ENCODE measurements at regions not wholly inside any gene's neighbourhood (a gene's known extent, or its start where the extent isn't known, plus 50 kb on each side); places are given as distances from the start of the nearest gene placed in this dataset.

GRCh38 chr6:143607974-143608373 lies 69.8 kb upstream of the PHACTR2 start:
- CTCF ChIA-PET: no interaction called here
- intact Hi-C loops (cut with micrococcal nuclease; ENCODE audit: unreplicated experiment): no loop called here
- no peaks in the 10 kb centered on the region for H3K9me3 Mint-ChIP-seq (ENCODE audit: low read depth, unreplicated experiment)
- TF ChIP-seq CTCF (IDR thresholded peaks at IDR 0.05; ENCODE audit: unreplicated experiment): no peak
- H3K4me1 Mint-ChIP-seq (ENCODE audit: low read depth, unreplicated experiment): no peaks in the 10 kb centered on the region
- no TSS peak for BruUV-seq (replicated peaks)
- H3K27me3 Mint-ChIP-seq (ENCODE audit: unreplicated experiment): no peaks in the 10 kb centered on the region
- no peaks in the 10 kb centered on the region for H3K36me3 Mint-ChIP-seq (ENCODE audit: insufficient read depth, unreplicated experiment)
- H3K27ac Mint-ChIP-seq (ENCODE audit: unreplicated experiment): no peak overlapping the region
- no peak for DNase-seq
- no peak overlapping the region for H3K4me3 Mint-ChIP-seq (ENCODE audit: low read depth, unreplicated experiment)

- DNase-seq: no peak
- no peak for TF ChIP-seq CTCF (IDR thresholded peaks at IDR 0.05; ENCODE audit: unreplicated experiment)
- Mint-ChIP-seq H3K27ac (ENCODE audit: unreplicated experiment) (no peak overlapping the region), H3K4me3 (ENCODE audit: low read depth, unreplicated experiment) (no peak overlapping the region), H3K36me3 (ENCODE audit: insufficient read depth, unreplicated experiment) (no peaks in the 10 kb centered on the region), H3K9me3 (ENCODE audit: low read depth, unreplicated experiment) (no peaks in the 10 kb centered on the region), H3K27me3 (ENCODE audit: unreplicated experiment) (no peaks in the 10 kb centered on the region), H3K4me1 (ENCODE audit: low read depth, unreplicated experiment) (no peaks in the 10 kb centered on the region)
- CTCF ChIA-PET: no interaction called here
- intact Hi-C loops (cut with micrococcal nuclease; ENCODE audit: unreplicated experiment): no loop called here
- no TSS peak for BruUV-seq (replicated peaks)
Observed at GRCh38 chr6:143607168-143607567, 70.6 kb upstream of the PHACTR2 start.

- Mint-ChIP-seq H3K4me1 (ENCODE audit: low read depth, unreplicated experiment) (no peaks in the 10 kb centered on the region), H3K27me3 (ENCODE audit: unreplicated experiment) (no peaks in the 10 kb centered on the region), H3K4me3 (ENCODE audit: low read depth, unreplicated experiment) (no peak overlapping the region), H3K9me3 (ENCODE audit: low read depth, unreplicated experiment) (no peaks in the 10 kb centered on the region), H3K36me3 (ENCODE audit: insufficient read depth, unreplicated experiment) (no peaks in the 10 kb centered on the region), H3K27ac (ENCODE audit: unreplicated experiment) (no peak overlapping the region)
- TF ChIP-seq CTCF (IDR thresholded peaks at IDR 0.05; ENCODE audit: unreplicated experiment): no peak
- no peak for DNase-seq
- BruUV-seq (replicated peaks): no TSS peak
- CTCF ChIA-PET: no interaction called here
- intact Hi-C loops (cut with micrococcal nuclease; ENCODE audit: unreplicated experiment): no loop called here
Observed at GRCh38 chr6:143605906-143606521, 71.8 kb upstream of the PHACTR2 start.

GRCh38 chr6:143603455-143603854 lies 74.3 kb upstream of the PHACTR2 start:
- no peak overlapping the region for H3K27ac Mint-ChIP-seq (ENCODE audit: unreplicated experiment)
- H3K27me3 Mint-ChIP-seq (ENCODE audit: unreplicated experiment): no peaks in the 10 kb centered on the region
- TF ChIP-seq CTCF (IDR thresholded peaks at IDR 0.05; ENCODE audit: unreplicated experiment): no peak
- DNase-seq: no peak
- CTCF ChIA-PET: no interaction called here
- no peaks in the 10 kb centered on the region for H3K4me1 Mint-ChIP-seq (ENCODE audit: low read depth, unreplicated experiment)
- intact Hi-C loops (cut with micrococcal nuclease; ENCODE audit: unreplicated experiment): no loop called here
- no peaks in the 10 kb centered on the region for H3K36me3 Mint-ChIP-seq (ENCODE audit: insufficient read depth, unreplicated experiment)
- H3K4me3 Mint-ChIP-seq (ENCODE audit: low read depth, unreplicated experiment): no peak overlapping the region
- H3K9me3 Mint-ChIP-seq (ENCODE audit: low read depth, unreplicated experiment): no peaks in the 10 kb centered on the region
- BruUV-seq (replicated peaks): no TSS peak
